ENCODE measurements at regions not wholly inside any gene's neighbourhood (a gene's known extent, or its start where the extent isn't known, plus 50 kb on each side); places are given as distances from the start of the nearest gene placed in this dataset.

DNA sequence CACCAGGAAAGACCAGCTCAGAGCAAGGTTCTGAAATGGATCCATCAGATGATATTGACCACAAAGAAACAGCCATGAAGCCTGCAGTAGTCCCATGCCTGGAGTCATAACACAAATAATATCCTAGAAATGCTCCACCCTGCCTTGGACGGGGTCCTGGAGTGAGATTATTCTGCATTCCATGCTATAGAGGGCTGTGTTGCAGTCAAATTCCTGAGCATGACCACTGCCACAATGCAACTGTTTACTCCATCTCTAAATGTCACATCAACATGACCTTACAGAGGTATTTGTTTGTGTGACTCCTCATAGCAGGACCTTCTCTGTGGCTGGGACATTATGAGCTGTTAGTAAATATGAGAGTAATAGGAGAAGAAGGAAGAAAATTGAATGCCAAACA lies 257.5 kb upstream of the TCF21 start:
- DNase-seq (ENCODE audit: low read depth), result no peak

GRCh38 chr6:133632206-133632605 lies 256.7 kb upstream of the TCF21 start:
- DNase-seq (ENCODE audit: low read depth), result no peak

DNA sequence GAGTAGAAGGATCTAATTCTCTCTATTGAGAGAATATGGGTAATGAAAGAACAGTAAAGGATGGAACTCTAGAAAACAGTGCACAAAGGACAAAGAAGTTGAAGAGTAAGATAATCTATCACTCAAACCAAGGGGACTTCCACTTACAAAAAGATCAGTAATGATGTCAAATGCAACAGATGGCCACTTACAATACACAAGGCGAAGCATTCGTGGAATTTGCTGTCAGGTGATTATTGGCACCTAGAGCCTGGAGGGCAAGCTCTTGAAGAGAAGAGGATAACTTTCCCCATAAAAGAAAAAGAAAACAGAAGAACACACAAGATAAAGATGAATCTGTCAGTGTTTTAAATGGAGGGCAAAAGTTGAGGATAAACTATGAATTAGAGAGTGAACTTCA lies 256.0 kb upstream of the TCF21 start:
- DNase-seq (ENCODE audit: low read depth), result no peak

- DNase-seq (ENCODE audit: low read depth), result no peak
Measured at GRCh38 chr6:133634474-133634873, 254.4 kb upstream of the TCF21 start.

GRCh38 chr6:133635447-133635846 lies 253.5 kb upstream of the TCF21 start:
- no peak for DNase-seq (ENCODE audit: low read depth)

GRCh38 chr6:133637436-133637835 lies 251.5 kb upstream of the TCF21 start:
- no peak for DNase-seq (ENCODE audit: low read depth)

- DNase-seq (ENCODE audit: low read depth), result no peak
Measured at GRCh38 chr6:133637874-133638273, 251.0 kb upstream of the TCF21 start.

DNA sequence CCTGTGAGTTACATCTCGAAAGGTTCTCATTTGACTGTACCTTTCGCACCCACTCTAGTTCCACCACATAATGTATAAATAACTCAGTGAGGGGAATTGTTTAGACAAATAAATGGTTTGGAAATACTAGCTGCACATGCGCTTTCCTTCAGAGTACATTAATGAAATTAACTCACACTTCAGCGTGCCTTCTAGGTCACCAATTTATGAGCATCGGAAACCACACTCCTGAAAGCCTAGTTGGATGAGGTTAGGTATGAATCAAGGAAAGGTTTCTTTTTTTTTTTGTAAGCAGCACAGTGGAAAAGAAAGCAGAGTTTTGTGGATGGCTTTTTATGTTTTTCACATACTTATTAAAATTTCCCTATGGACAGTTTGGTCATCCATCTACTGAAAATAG lies 247.8 kb upstream of the TCF21 start:
- no peak for DNase-seq (ENCODE audit: low read depth)

DNA sequence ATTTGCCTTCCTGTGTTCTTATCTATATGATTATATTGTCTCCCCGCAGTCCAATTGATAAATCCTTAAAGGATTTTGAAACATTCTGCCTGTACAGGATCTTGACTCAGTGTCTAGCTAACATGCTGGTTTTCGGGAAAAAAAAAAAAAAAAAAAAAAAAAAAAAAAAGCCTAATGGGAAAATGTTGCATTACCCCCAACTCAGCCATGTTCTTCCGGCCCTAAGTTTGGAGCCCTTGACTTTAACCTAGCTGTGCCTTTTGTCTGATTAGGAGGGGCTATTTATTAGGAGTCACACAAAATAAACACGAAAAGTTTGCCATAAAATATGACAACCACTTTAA lies 244.4 kb upstream of the TCF21 start:
- DNase-seq (ENCODE audit: low read depth), result no peak

GRCh38 chr6:133644892-133645619 lies 243.9 kb upstream of the TCF21 start:
- no peak for DNase-seq (ENCODE audit: low read depth)

- no peak for DNase-seq (ENCODE audit: low read depth)
Measured at GRCh38 chr6:133645966-133646740, 242.8 kb upstream of the TCF21 start.

DNA sequence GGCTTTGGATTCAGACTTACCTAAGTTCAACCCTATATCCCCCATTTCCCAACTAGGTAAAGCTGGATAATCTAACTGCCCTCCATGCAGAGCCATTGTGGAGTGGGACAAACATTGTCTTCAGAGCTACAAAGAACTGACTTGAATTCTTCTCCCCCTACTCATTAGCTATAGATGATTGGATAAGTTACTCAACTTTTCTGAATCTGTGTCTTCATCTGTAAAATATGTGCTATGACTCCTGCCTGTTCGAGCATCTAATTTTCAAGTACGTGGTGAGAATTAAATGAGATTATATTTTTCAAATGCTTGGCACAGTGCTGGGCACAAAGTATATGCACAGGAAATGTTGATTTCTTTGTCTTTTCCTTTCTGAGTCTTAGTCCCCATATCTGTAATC lies 240.3 kb upstream of the TCF21 start:
- DNase-seq (ENCODE audit: low read depth), result no peak

- no peak for DNase-seq (ENCODE audit: low read depth)
Measured at GRCh38 chr6:133671376-133671775, 217.5 kb upstream of the TCF21 start.

DNA sequence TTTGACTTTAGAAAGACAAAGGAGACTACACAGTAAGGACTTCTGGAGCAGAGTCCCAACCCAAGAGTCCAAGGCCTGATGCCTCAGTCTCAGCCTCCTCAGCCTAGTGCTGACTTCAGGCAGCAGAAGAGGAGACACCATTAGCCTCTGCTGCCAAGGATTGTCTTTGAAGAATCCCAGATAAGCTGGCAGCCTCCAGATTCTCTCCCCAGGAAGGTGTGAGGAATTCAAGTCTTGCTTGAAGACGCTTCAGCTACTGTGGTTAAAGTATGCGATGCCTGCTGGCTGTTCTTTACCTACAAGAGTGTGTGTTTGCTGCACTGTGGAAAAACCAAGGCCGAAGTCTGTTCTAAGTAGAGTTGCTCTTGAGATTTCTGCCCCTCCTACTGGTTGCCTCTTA lies 215.9 kb upstream of the TCF21 start:
- DNase-seq (ENCODE audit: low read depth), result no peak

GRCh38 chr6:133674661-133675060 lies 214.3 kb upstream of the TCF21 start:
- no peak for DNase-seq (ENCODE audit: low read depth)

DNA sequence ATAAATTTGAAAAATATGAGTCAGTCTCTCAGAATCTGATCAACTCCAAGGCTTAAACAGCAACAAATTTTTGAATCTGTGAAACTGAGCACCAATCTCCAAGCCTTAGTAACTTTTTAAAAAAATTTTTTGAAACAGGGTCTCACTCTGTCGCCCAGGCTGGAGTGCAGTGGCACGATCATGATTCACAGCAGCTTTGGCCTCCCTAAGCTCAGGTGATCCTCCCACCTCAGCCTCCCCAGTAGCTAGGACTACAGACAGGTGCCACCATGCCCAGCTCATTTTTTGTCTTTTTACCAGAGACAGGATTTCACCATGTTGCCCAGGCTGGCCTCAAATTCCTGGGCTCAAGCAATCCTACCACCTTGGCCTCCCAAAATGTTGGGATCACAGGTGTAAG lies 207.9 kb upstream of the TCF21 start:
- no peak for DNase-seq (ENCODE audit: low read depth)

DNA sequence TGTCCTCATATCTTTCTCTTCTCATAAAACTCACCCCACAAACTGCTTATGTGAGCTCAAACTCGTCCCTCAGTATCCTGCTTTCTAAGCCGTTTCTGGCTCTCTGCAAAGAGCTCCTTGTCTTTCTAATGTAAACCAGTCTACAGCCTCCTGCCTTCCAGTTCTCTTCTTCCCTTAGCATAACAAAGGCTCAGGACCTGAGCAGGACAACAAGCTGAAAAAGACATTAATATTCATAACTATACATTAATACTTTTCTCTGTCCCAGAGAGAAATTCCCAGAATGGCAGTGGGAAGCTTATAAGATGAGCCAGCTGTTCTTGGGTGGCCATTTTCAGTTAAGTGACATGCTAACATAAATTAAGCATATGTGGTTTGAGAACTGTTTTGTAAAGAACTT lies 207.0 kb upstream of the TCF21 start:
- no peak for DNase-seq (ENCODE audit: low read depth)

- DNase-seq (ENCODE audit: low read depth), result no peak
Measured at GRCh38 chr6:133682506-133683307, 206.2 kb upstream of the TCF21 start.

GRCh38 chr6:133683308-133683580 lies 205.7 kb upstream of the TCF21 start:
- DNase-seq (ENCODE audit: low read depth), result no peak

DNA sequence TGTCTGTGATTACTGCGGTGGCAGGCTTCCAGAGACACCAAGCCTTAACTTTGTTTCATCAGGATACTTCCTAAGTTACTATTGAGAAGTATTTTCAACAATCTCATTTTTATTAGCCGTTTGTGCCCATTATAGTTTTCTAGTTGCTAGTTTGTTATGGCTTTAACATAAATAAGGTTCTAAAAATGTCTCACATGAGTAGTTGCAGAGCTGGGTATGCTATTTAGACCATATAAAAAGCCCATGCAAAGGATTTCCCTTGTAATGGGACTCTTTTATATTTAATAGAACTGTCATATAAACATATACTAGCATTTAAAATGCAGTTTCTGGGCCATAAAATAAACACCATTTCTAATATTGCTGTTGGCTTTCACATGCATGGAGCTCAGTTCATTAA lies 205.3 kb upstream of the TCF21 start:
- DNase-seq (ENCODE audit: low read depth), result no peak

DNA sequence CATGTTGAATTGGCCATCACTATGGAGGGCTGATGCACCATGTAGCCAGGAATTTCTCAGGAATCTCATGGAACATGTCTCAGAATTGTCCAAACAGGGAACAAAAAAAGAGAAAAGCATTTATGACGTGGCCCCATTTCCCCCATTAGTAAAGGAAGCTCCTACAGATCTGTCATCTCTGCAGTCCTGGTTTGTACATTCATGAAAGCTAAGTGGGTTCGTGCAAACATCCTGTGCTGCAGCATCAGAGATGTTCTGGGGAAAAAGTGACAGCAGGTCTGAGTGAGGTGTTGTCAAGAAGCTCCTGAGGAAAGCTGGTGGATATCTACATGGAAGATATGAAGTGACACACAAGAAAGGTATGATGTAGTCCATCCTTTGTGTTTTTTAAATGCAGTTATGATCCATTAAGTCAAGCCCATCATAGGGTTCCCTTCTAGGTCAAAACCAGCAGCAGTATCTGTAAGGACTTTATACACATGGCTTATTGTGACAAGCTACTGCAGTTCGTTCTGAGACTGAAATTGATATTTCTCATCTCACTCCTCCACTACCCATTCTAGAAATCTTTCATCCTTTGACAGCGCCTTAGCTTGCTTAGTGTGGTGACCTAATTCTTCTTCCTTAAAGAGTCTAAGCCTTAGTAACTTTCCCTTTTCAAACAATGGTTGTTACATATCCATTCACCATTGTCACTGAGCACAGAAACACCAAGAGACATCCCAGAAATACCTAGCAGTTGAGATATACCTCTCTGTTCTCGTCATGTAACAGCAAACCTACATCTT lies 200.0 kb upstream of the TCF21 start:
- DNase-seq (ENCODE audit: low read depth), result no peak

DNA sequence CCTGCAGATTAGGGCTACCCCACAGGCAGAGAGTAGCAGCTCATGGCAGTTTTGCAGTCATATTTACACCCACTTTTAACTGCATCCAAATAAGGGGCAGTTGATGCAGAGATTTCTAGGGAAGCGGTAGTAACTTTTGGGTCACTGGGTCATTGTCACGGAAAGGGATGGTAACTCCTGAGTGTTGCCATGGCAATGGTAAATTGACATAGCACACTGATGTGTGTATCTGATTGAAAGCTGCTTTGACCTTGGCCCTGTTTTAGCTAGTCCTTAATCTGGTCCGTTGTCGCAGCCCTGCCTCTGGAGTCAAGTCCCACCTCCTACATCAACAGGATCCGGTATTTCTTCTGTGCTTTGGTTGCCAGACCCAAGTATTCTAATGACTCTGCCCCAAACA lies 199.1 kb upstream of the TCF21 start:
- no peak for DNase-seq (ENCODE audit: low read depth)
